Testis (tissue), 2 donors: ENCODE measurements at regions not wholly inside any gene's neighbourhood (a gene's known extent, or its start where the extent isn't known, plus 50 kb on each side); places are given as distances from the start of the nearest gene placed in this dataset.

Experiments
- POLR2A ChIP-seq: fragments of 450-650 bp; IDR thresholded peaks from one replicate; pipeline ENCODE4 v1.6.1; 2017; ENCODE audit warnings: antibody characterized with exemption, mild to moderate bottlenecking, moderate library complexity
- TF ChIP-seq, protein P1 (sequence below), 3 experiments: fragments of 450-650 bp in 2 of 3; fragments of 200-600 bp in 1 of 3; sonication (generic) in 1 of 3; IDR thresholded peaks; one replicate each; pipeline ENCODE4 v1.5.1; 2016 to 2019; ENCODE audit warnings: antibody characterized with exemption in 3 of 3, mild to moderate bottlenecking in 2 of 3, moderate library complexity in 1 of 3

DNA sequence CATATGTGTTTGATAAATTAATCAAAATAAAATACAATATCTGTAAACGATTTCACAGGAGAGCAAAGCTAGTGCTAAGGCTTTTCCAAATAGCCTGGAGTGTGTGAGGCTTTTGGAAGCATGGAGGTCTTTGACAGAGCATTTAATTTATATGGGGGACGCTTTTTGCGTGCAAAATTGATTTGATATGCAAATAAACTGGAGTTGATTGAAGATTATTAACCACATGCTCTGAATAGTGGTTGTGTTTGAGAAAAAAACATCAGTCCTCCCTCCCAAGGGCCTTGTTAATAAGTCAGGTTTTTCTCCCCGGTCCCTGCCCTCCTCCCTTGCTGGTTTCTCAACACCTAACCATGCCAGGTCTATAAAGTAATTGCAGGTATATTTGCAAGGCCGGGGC, 85.1 kb upstream of the FGFR2 start:
- TF ChIP-seq, protein P1, sequence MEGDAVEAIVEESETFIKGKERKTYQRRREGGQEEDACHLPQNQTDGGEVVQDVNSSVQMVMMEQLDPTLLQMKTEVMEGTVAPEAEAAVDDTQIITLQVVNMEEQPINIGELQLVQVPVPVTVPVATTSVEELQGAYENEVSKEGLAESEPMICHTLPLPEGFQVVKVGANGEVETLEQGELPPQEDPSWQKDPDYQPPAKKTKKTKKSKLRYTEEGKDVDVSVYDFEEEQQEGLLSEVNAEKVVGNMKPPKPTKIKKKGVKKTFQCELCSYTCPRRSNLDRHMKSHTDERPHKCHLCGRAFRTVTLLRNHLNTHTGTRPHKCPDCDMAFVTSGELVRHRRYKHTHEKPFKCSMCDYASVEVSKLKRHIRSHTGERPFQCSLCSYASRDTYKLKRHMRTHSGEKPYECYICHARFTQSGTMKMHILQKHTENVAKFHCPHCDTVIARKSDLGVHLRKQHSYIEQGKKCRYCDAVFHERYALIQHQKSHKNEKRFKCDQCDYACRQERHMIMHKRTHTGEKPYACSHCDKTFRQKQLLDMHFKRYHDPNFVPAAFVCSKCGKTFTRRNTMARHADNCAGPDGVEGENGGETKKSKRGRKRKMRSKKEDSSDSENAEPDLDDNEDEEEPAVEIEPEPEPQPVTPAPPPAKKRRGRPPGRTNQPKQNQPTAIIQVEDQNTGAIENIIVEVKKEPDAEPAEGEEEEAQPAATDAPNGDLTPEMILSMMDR (IDR thresholded peaks at IDR 0.05), result no peak
- no peak for TF ChIP-seq POLR2A
